Esophagus muscularis mucosa (tissue), 4 donors: ENCODE measurements at regions not wholly inside any gene's neighbourhood (a gene's known extent, or its start where the extent isn't known, plus 50 kb on each side); places are given as distances from the start of the nearest gene placed in this dataset.

ENCODE experiments used
- EP300 ChIP-seq: sonication (generic); formaldehyde crosslinking; IDR thresholded peaks from one replicate; pipeline ENCODE4 v1.6.1; 2017; ENCODE audit warnings: antibody characterized with exemption
- POLR2A ChIP-seq: fragments of 450-650 bp; IDR thresholded peaks from one replicate; pipeline ENCODE4 v1.6.1; 2017; ENCODE audit warnings: antibody characterized with exemption, moderate library complexity, mild to moderate bottlenecking, low read depth
- POLR2AphosphoS5 ChIP-seq, 2 donors: sonication (generic); formaldehyde crosslinking; IDR thresholded peaks; one replicate each; pipeline ENCODE4 v1.6.1; 2017; ENCODE audit warnings: antibody characterized with exemption in 2 of 2
- TF ChIP-seq, protein P1 (sequence below), 3 experiments: fragments of 200-600 bp in 2 of 3; fragments of 450-650 bp in 1 of 3; sonication (generic) in 2 of 3; IDR thresholded peaks; one replicate each; pipeline ENCODE4 v1.5.1; 2017 to 2019; ENCODE audit warnings: antibody characterized with exemption in 3 of 3, mild to moderate bottlenecking in 2 of 3, moderate library complexity in 1 of 3

- no peak for TF ChIP-seq POLR2A
- TF ChIP-seq POLR2AphosphoS5 (IDR thresholded peaks at IDR 0.05) = no peak
- TF ChIP-seq, protein P1, sequence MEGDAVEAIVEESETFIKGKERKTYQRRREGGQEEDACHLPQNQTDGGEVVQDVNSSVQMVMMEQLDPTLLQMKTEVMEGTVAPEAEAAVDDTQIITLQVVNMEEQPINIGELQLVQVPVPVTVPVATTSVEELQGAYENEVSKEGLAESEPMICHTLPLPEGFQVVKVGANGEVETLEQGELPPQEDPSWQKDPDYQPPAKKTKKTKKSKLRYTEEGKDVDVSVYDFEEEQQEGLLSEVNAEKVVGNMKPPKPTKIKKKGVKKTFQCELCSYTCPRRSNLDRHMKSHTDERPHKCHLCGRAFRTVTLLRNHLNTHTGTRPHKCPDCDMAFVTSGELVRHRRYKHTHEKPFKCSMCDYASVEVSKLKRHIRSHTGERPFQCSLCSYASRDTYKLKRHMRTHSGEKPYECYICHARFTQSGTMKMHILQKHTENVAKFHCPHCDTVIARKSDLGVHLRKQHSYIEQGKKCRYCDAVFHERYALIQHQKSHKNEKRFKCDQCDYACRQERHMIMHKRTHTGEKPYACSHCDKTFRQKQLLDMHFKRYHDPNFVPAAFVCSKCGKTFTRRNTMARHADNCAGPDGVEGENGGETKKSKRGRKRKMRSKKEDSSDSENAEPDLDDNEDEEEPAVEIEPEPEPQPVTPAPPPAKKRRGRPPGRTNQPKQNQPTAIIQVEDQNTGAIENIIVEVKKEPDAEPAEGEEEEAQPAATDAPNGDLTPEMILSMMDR (IDR thresholded peaks at IDR 0.05) = no peak
- TF ChIP-seq EP300 = no peak
Observed at GRCh38 chr17:79246225-79247190, 171.9 kb downstream of the ENGASE start.
